CD8-positive, alpha-beta memory T cell (primary cell): ENCODE measurements at regions not wholly inside any gene's neighbourhood (a gene's known extent, or its start where the extent isn't known, plus 50 kb on each side); places are given as distances from the start of the nearest gene placed in this dataset.

ENCODE experiments used
- CTCF ChIA-PET: fragments of 350-600 bp; sonication (Branson Sonifier 250); formaldehyde crosslinking; loops from one replicate; lab custom pipeline; 2021; ENCODE audit warnings: antibody characterized with exemption; lab: Charles Lee
- POLR2A ChIA-PET: fragments of 350-600 bp; sonication (Branson Sonifier 250); formaldehyde crosslinking; loops from one replicate; lab custom pipeline; 2021; ENCODE audit warnings: antibody characterized with exemption; lab: Charles Lee
- DNase-seq, 5 donors: peaks; one replicate each; pipeline versions ENCODE4 v3.0.0 to v3.0.0-alpha.2; 2020 to 2022; ENCODE audit warnings: mixed read lengths in 1 of 5
- H3K27ac ChIP-seq: one replicate; pipeline ENCODE4 v1.7.0; 2013; ENCODE audit warnings: low read depth, mild to moderate bottlenecking, low read length, moderate library complexity
- H3K27me3 ChIP-seq: 2 replicates; pipeline ENCODE4 v1.7.0; 2013; ENCODE audit warnings: low read length, mild to moderate bottlenecking; ENCODE audit not compliant: insufficient read depth, poor library complexity, severe bottlenecking
- H3K36me3 ChIP-seq: 2 replicates; pipeline ENCODE4 v1.7.0; 2013; ENCODE audit warnings: mild to moderate bottlenecking, low read length, moderate library complexity; ENCODE audit not compliant: insufficient read depth
- H3K4me1 ChIP-seq: 2 replicates; pipeline ENCODE4 v1.7.0; 2013; ENCODE audit warnings: mild to moderate bottlenecking, low read length, moderate library complexity; ENCODE audit not compliant: insufficient read depth
- H3K4me3 ChIP-seq: 2 replicates; pipeline ENCODE4 v1.7.0; 2013; ENCODE audit warnings: mild to moderate bottlenecking, low read length
- H3K9me3 ChIP-seq: 2 replicates; pipeline ENCODE4 v1.7.0; 2013; ENCODE audit warnings: mild to moderate bottlenecking, low read length
- H3K27ac Mint-ChIP-seq, 8 donors: one replicate each; pipeline ENCODE4 v1.8.0; 2020 to 2021; ENCODE audit warnings: mixed read lengths in 8 of 8, mild to moderate bottlenecking in 6 of 8, inconsistent platforms in 3 of 8, moderate library complexity in 3 of 8
- H3K27me3 Mint-ChIP-seq, 2 donors: one replicate each; pipeline ENCODE4 v1.8.0; 2020 to 2021; ENCODE audit warnings: mixed read lengths in 2 of 2, mild to moderate bottlenecking in 1 of 2, moderate library complexity in 1 of 2
- H3K36me3 Mint-ChIP-seq, 3 donors: one replicate each; pipeline ENCODE4 v1.8.0; 2020 to 2021; ENCODE audit warnings: mixed read lengths in 3 of 3, inconsistent platforms in 1 of 3, mild to moderate bottlenecking in 1 of 3
- H3K4me1 Mint-ChIP-seq, 3 donors: one replicate each; pipeline ENCODE4 v1.8.0; 2020 to 2021; ENCODE audit warnings: mixed read lengths in 3 of 3, inconsistent platforms in 1 of 3, mild to moderate bottlenecking in 1 of 3
- H3K4me3 Mint-ChIP-seq, 7 donors: one replicate each; pipeline ENCODE4 v1.8.0; 2020 to 2021; ENCODE audit warnings: mixed read lengths in 7 of 7, mild to moderate bottlenecking in 6 of 7, moderate library complexity in 4 of 7, inconsistent platforms in 2 of 7
- H3K9me3 Mint-ChIP-seq, 5 donors: one replicate each; pipeline ENCODE4 v1.8.0; 2020 to 2022; ENCODE audit warnings: mixed read lengths in 5 of 5, mild to moderate bottlenecking in 3 of 5, moderate library complexity in 2 of 5, inconsistent platforms in 1 of 5

DNA sequence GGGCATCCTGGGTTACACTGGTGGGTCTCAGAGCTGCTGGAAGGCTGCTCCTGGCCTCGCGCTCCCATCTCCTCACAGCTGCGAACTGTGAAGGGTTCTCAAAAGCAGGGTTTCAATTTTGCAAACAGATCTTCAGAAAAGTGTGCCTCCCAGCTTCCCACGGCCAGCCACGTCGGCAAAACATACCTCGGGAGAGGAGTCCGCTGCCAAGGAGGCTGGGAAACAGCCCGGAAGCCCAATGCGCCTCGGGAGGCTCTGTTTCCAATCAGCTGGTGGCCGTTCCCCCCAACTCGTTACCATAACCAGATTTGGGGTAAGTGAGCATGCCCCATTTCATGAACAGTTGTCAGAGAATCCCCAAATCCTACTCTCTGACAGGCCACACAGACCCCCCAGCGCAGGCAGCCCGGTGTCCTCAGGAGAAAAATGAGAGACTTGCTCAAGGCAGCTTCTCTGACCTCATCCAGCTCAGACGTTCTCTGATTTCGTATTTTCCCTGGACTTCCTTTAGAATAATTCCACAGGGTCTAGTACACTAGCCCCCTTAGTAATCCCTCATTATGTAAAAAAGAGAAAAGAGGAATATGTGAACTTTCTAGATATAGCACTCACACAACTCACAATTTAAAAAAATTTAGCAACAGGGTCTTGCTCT, 98.4 kb downstream of the SNX5 start:
- Mint-ChIP-seq H3K4me1 (peaks cover 11 to 16% (median 16%) of the 10 kb centered on the region in 3 donors), H3K36me3 (no peaks in the 10 kb centered on the region), H3K27ac (no peak overlapping the region), H3K9me3 (no peaks in the 10 kb centered on the region), H3K4me3 (no peak overlapping the region), H3K27me3 (peaks cover 0 to 24% of the 10 kb centered on the region in 2 donors)
- no peaks in the 10 kb centered on the region for H3K9me3 ChIP-seq
- no peaks in the 10 kb centered on the region for H3K27me3 ChIP-seq
- DNase-seq: no peak
- H3K4me3 ChIP-seq: no peak overlapping the region
- no peak overlapping the region for H3K27ac ChIP-seq
- POLR2A ChIA-PET: interaction anchor here (0.8 kb wide), 1 partner anchor 188 kb away, joined by 3 read pairs; the partner anchor contains the start of gene RRBP1
- H3K4me1 ChIP-seq: peaks cover 4% of the 10 kb centered on the region
- no peaks in the 10 kb centered on the region for H3K36me3 ChIP-seq
- CTCF ChIA-PET: no interaction called here

DNA sequence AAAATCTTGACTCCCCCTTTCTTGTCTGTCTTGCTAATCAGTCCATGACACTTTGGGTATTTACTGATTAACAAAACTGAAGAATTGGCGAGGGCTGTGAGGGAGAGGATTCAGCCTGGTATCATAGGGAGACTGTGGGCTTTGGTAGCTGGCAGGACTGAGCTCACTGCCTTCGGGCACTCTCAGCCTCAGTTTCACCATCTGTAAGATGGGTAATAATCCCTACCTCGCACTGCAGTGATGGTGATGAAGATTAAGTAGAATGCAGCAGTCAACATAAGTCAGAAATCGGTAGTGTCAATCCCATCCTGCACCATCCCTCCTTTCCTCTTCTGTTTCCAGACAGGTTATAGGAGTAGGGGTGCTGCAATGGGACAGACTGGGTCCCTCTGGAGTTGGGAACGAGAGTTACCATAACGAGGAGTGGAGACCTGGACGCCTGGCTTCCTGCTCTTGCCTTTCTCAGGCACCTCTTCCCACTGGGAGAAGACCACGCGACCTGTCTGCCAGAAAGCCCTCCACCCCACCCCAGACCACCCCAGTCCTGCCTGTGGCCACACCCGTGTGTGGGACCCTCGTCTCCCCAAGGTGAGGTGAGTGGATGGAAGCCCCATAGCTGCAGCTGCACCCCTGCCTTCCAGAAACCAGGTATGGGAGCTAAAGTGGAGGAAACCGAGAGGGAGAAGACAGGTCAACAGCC, 99.1 kb downstream of the SNX5 start:
- ChIA-PET POLR2A (no interaction called here), CTCF (no interaction called here)
- no peak overlapping the region for H3K4me3 Mint-ChIP-seq
- peak overlapping the region in 1 of 8 donors; percentile 58 for H3K27ac Mint-ChIP-seq
- H3K27me3 ChIP-seq: no peaks in the 10 kb centered on the region
- H3K4me3 ChIP-seq: no peak overlapping the region
- no peak for DNase-seq
- no peak overlapping the region for H3K27ac ChIP-seq
- no peaks in the 10 kb centered on the region for H3K9me3 ChIP-seq
- peaks cover 11 to 16% (median 16%) of the 10 kb centered on the region in 3 donors for H3K4me1 Mint-ChIP-seq
- H3K9me3 Mint-ChIP-seq: no peaks in the 10 kb centered on the region
- H3K36me3 Mint-ChIP-seq: no peaks in the 10 kb centered on the region
- no peaks in the 10 kb centered on the region for H3K36me3 ChIP-seq
- peaks cover 4% of the 10 kb centered on the region for H3K4me1 ChIP-seq
- peaks cover 0 to 23% of the 10 kb centered on the region in 2 donors for H3K27me3 Mint-ChIP-seq

DNA sequence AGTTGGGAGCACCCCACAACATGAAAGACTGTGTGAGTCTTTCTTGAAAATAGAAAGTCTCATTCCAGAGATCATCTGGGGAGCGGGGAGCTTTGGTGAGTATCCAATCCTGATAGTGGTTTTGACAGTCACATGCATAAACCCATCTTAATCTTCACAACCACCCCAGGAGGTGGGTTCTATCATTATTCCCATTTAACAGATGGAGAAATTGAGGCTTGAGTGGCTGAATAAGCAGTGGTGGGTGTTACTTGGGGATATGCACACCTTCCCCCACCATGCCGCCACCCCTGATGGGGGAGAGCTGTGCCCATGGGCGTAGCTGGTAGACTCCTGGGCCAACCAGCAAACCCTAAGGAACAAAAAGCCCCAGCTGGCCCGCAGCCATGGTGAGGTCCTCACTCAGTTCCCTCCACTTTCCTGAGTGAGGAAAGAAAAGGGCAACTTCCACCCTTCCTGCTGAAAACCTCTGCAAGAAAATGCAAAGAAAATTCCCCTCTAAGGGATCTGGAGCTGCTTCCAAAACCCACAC, 99.8 kb downstream of the SNX5 start:
- H3K9me3 ChIP-seq: no peaks in the 10 kb centered on the region
- DNase-seq: no peak
- CTCF ChIA-PET: no interaction called here
- Mint-ChIP-seq H3K27me3 (peaks cover 0 to 20% of the 10 kb centered on the region in 2 donors), H3K27ac (no peak overlapping the region), H3K4me3 (no peak overlapping the region), H3K36me3 (no peaks in the 10 kb centered on the region), H3K9me3 (no peaks in the 10 kb centered on the region), H3K4me1 (peaks cover 11 to 16% (median 16%) of the 10 kb centered on the region in 3 donors)
- no peaks in the 10 kb centered on the region for H3K27me3 ChIP-seq
- no peaks in the 10 kb centered on the region for H3K36me3 ChIP-seq
- no peak overlapping the region for H3K4me3 ChIP-seq
- no peak overlapping the region for H3K27ac ChIP-seq
- POLR2A ChIA-PET: no interaction called here
- peaks cover 4% of the 10 kb centered on the region for H3K4me1 ChIP-seq

DNA sequence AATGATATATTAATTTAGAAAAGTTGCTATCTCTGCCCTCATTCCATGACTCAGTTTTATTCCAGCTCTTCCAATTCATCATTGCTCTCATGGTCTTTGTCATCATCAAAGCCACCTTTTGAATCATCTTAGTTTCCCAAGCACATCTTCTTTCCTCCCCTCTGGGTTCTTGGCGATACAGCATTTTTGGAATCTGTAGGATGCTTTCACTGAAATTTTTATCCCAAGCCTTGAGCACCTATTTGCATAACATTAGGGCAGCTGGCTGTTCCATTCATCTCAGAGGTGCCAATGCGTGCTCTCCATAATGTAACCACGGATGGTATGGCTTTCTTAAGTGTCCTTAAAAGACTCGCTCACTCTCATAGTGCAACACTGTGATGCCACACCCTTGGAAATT, 100.4 kb downstream of the SNX5 start:
- Mint-ChIP-seq H3K27ac (no peak overlapping the region), H3K27me3 (peaks cover 0 to 20% of the 10 kb centered on the region in 2 donors), H3K4me1 (peaks cover 11 to 16% (median 16%) of the 10 kb centered on the region in 3 donors), H3K4me3 (no peak overlapping the region), H3K36me3 (no peaks in the 10 kb centered on the region), H3K9me3 (no peaks in the 10 kb centered on the region)
- no peak overlapping the region for H3K27ac ChIP-seq
- H3K27me3 ChIP-seq: no peaks in the 10 kb centered on the region
- peaks cover 4% of the 10 kb centered on the region for H3K4me1 ChIP-seq
- ChIA-PET POLR2A (no interaction called here), CTCF (no interaction called here)
- H3K4me3 ChIP-seq: no peak overlapping the region
- H3K36me3 ChIP-seq: no peaks in the 10 kb centered on the region
- no peak for DNase-seq
- H3K9me3 ChIP-seq: no peaks in the 10 kb centered on the region

DNA sequence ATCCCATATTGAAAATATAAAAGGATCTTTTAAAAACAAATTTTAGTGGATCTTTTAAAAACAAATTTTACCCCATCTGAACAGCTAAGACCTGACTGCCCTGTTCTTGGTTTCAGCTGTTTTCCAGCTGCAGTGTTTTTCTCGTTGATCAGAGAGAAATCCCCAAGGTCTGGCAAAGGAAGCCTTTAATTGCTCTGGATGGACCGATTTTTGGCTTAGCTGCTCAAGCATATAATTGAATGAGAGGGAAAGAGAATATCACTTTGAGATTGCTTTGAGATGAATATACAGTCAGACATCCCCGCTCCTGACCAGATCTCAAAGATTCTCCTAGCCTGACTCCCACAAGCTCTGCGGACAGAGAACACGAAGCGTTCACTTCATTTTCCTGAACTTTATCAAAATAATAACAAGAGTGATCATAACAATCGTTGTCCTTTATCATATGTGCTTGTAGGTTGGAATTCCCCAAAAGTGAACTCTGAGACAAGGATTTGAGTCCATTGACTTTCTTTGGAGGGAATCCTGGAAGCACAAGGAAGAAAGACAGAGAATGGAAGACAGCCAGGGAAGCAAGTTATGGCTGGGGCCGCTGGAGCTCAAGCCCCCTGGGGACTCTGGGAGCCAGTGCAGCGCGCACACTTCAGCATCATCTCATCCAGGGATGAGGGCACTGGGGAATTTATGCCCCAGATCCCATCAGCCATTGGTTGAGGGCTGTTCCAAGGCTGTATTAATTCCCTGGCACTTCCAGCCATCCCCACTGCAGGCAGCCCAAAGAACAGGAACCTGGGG, 101.3 kb downstream of the SNX5 start:
- ChIA-PET POLR2A (no interaction called here), CTCF (interaction anchor here (1.3 kb wide), 1 partner anchor 29 kb away, joined by 3 read pairs; no protein-coding TSS in a partner anchor)
- H3K4me3 Mint-ChIP-seq: no peak overlapping the region
- H3K27me3 ChIP-seq: no peaks in the 10 kb centered on the region
- H3K4me1 ChIP-seq: peaks cover 4% of the 10 kb centered on the region
- H3K36me3 Mint-ChIP-seq: no peaks in the 10 kb centered on the region
- H3K4me1 Mint-ChIP-seq: peaks cover 9 to 11% (median 11%) of the 10 kb centered on the region in 3 donors
- H3K9me3 ChIP-seq: no peaks in the 10 kb centered on the region
- no peak for DNase-seq
- peaks cover 0 to 25% of the 10 kb centered on the region in 2 donors for H3K27me3 Mint-ChIP-seq
- H3K27ac ChIP-seq: no peak overlapping the region
- no peaks in the 10 kb centered on the region for H3K9me3 Mint-ChIP-seq
- H3K4me3 ChIP-seq: no peak overlapping the region
- H3K36me3 ChIP-seq: no peaks in the 10 kb centered on the region
- no peak overlapping the region for H3K27ac Mint-ChIP-seq

DNA sequence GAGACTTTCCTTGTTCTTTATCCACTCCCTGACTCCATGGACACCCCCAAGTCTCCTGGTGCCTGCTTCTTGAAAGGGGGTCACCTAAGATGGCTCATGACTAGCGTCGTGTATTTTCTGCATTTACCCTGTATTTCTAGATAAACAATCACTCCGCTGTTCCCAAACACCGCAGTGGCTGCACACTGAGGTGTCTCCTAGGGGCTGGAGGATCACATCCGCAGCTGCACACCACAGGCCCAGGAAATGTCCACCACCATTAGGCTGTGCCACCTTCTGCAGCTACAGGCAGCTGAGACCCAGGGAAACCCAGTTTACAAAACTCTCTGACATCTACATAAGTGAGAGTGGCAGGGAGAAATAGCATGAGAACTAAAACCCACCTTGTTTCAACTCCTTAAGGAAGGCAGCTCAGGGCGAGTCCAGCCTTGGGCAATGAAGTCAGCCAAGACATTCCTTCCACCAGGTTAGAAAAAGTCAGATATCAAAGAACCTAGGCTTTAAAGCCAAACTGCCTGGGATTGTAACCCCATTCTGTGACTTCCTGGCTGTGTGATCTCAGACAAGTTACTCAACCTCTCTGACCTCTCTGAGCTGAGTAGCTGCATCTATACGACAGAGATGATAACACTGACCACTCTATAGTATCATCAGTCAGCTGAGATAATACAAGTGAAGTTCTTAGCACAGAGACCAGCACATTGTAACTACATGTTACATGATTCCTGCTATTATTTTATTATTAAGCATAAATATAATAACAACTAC, 102.2 kb downstream of the SNX5 start:
- H3K27me3 Mint-ChIP-seq: peaks cover 0 to 31% of the 10 kb centered on the region in 2 donors
- peaks cover 2 to 4% (median 3%) of the 10 kb centered on the region in 3 donors for H3K4me1 Mint-ChIP-seq
- DNase-seq: no peak
- H3K27me3 ChIP-seq: no peaks in the 10 kb centered on the region
- H3K27ac ChIP-seq: no peak overlapping the region
- ChIA-PET CTCF (interaction anchor here (1.3 kb wide), 1 partner anchor 30 kb away, joined by 3 read pairs; no protein-coding TSS in a partner anchor), POLR2A (no interaction called here)
- no peaks in the 10 kb centered on the region for H3K36me3 Mint-ChIP-seq
- H3K36me3 ChIP-seq: no peaks in the 10 kb centered on the region
- no peaks in the 10 kb centered on the region for H3K4me1 ChIP-seq
- H3K27ac Mint-ChIP-seq: no peak overlapping the region
- H3K4me3 Mint-ChIP-seq: no peak overlapping the region
- no peaks in the 10 kb centered on the region for H3K9me3 ChIP-seq
- no peaks in the 10 kb centered on the region for H3K9me3 Mint-ChIP-seq
- H3K4me3 ChIP-seq: no peak overlapping the region

DNA sequence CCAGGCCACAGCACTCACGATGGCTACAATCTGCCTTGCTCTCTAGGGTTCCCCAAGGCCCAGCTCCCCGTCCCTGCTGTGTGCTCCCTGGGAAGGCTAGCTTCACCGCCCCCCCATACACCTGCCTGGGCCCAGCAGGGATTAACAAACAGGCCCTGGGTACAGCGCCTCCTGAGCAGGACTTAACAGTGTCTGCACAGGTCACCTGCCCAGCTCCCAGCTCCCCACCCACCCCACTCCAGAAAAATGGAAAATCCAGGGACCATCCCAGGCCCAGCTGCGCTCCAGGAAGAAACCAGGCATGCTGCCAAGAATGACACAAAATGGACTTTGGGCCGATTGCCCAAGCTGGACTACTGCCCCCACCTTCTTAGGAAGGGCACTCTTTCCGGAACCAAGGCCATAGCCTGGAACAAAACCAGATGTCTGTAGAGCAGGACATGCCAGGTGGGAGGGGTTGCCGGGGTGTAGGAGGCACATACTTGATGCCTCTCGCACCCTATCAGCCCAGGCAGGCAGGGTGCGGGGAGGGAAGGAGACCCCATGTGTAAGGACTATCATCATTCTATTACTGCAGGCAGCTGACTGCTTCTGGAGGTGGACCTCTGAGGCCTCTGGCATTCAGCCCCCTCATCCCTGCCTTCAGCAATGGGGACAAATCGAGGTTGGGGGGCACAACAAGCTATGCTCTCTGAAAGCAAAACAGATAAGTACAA, 104.9 kb downstream of the SNX5 start:
- H3K4me1 Mint-ChIP-seq: peaks cover 17 to 21% (median 20%) of the 10 kb centered on the region in 3 donors
- H3K27me3 Mint-ChIP-seq: peaks cover 2 to 40% of the 10 kb centered on the region in 2 donors
- CTCF ChIA-PET: interaction anchor here (0.8 kb wide), 1 partner anchor 18 kb away, joined by 4 read pairs; no protein-coding TSS in a partner anchor
- Histone ChIP-seq H3K4me3 (no peak overlapping the region), H3K27ac (no peak overlapping the region), H3K36me3 (no peaks in the 10 kb centered on the region), H3K4me1 (peaks cover 14% of the 10 kb centered on the region), H3K9me3 (no peaks in the 10 kb centered on the region), H3K27me3 (no peaks in the 10 kb centered on the region)
- no peak overlapping the region for H3K4me3 Mint-ChIP-seq
- POLR2A ChIA-PET: no interaction called here
- DNase-seq: no peak
- H3K9me3 Mint-ChIP-seq: no peaks in the 10 kb centered on the region
- no peak overlapping the region for H3K27ac Mint-ChIP-seq
- no peaks in the 10 kb centered on the region for H3K36me3 Mint-ChIP-seq
